Skeletal muscle tissue (tissue), 3 donors: ENCODE measurements at regions not wholly inside any gene's neighbourhood (a gene's known extent, or its start where the extent isn't known, plus 50 kb on each side); places are given as distances from the start of the nearest gene placed in this dataset.

Source experiments
- H3K27ac ChIP-seq: one replicate; pipeline ENCODE4 v1.7.0; 2013; ENCODE audit warnings: mild to moderate bottlenecking, low read depth, low read length, inconsistent platforms
- H3K27me3 ChIP-seq, 3 donors: one replicate each; pipeline ENCODE4 v1.7.0; 2013; ENCODE audit warnings: low read length in 3 of 3; ENCODE audit not compliant: control insufficient read depth in 3 of 3, insufficient read depth in 3 of 3
- H3K36me3 ChIP-seq, 3 donors: one replicate each; pipeline ENCODE4 v1.7.0; 2013; ENCODE audit warnings: low read length in 3 of 3; ENCODE audit not compliant: control insufficient read depth in 3 of 3, insufficient read depth in 3 of 3
- H3K4me1 ChIP-seq, 3 donors: one replicate each; pipeline ENCODE4 v1.7.0; 2013; ENCODE audit warnings: low read length in 3 of 3, mild to moderate bottlenecking in 3 of 3; ENCODE audit not compliant: control insufficient read depth in 3 of 3, insufficient read depth in 3 of 3
- H3K4me3 ChIP-seq, 3 donors: one replicate each; pipeline ENCODE4 v1.7.0; 2013; ENCODE audit warnings: low read length in 3 of 3
- H3K9ac ChIP-seq, 3 donors: one replicate each; pipeline ENCODE4 v1.7.0; 2013; ENCODE audit warnings: low read length in 3 of 3, mild to moderate bottlenecking in 3 of 3, moderate library complexity in 2 of 3, low read depth in 1 of 3
- H3K9me3 ChIP-seq, 3 donors: one replicate each; pipeline ENCODE4 v1.7.0; 2013; ENCODE audit warnings: low read length in 3 of 3; ENCODE audit not compliant: control insufficient read depth in 3 of 3
- donor health status: Osteomylitis.

- Histone ChIP-seq H3K9me3 (no peaks in the 10 kb centered on the region), H3K4me3 (no peak overlapping the region), H3K9ac (no peak overlapping the region), H3K27me3 (no peaks in the 10 kb centered on the region), H3K27ac (no peak overlapping the region), H3K4me1 (no peaks in the 10 kb centered on the region), H3K36me3 (no peaks in the 10 kb centered on the region)
These were observed 362.8 kb downstream of the INHBA start for GRCh38 chr7:41339913-41340676.

GRCh38 chr7:41336981-41337380, 365.9 kb downstream of the INHBA start:
- H3K36me3 ChIP-seq = no peaks in the 10 kb centered on the region
- H3K27ac ChIP-seq = no peak overlapping the region
- no peak overlapping the region for H3K9ac ChIP-seq
- no peak overlapping the region for H3K4me3 ChIP-seq
- no peaks in the 10 kb centered on the region for H3K27me3 ChIP-seq
- H3K9me3 ChIP-seq = peaks cover 0 to 3% (median 0%) of the 10 kb centered on the region in 3 donors
- H3K4me1 ChIP-seq = no peaks in the 10 kb centered on the region

GRCh38 chr7:41336455-41336952, 366.4 kb downstream of the INHBA start:
- Histone ChIP-seq H3K4me1 (no peaks in the 10 kb centered on the region), H3K27ac (no peak overlapping the region), H3K4me3 (no peak overlapping the region), H3K9ac (no peak overlapping the region), H3K36me3 (no peaks in the 10 kb centered on the region), H3K27me3 (no peaks in the 10 kb centered on the region), H3K9me3 (peaks cover 0 to 3% (median 0%) of the 10 kb centered on the region in 3 donors)

DNA sequence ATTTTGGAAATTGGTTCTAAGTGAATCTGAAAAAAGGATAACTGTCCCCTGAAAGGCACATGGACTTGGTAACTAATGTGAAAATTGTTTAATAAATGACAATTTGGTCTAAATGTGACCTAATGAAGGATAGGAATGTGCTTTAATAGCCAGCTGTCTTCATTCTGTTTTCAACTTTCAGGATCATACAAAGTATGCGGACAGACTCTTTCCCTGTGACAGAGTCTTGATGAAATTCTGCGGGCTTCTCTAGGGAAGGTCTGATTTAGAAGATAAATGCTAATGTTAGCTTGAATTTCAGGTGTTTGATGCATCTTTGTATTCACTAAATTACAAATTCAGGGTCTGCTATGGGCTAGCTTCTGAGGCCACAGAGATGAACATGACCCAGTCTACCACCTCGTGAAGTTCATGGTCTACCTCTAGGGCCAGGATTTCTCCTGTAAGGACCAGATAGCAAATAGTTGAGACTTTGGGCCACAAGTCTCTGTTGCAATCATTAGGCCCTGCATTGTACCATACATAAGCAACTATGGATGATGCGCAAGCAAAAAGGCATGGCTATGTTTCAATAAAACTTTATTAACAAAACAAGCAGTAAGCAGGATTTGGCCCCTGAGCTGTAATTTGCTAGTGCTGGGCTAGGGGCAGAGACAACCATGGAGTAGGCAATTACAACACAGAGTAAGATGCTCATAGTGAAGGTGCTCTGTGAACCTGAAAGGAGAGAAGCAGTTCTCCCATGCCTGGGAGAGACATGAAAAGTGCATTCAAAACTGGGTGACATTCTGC, 368.6 kb downstream of the INHBA start:
- no peak overlapping the region for H3K4me3 ChIP-seq
- no peak overlapping the region for H3K9ac ChIP-seq
- no peaks in the 10 kb centered on the region for H3K27me3 ChIP-seq
- H3K27ac ChIP-seq = no peak overlapping the region
- no peaks in the 10 kb centered on the region for H3K36me3 ChIP-seq
- H3K9me3 ChIP-seq = peaks cover 0 to 3% (median 0%) of the 10 kb centered on the region in 3 donors
- H3K4me1 ChIP-seq = no peaks in the 10 kb centered on the region

DNA sequence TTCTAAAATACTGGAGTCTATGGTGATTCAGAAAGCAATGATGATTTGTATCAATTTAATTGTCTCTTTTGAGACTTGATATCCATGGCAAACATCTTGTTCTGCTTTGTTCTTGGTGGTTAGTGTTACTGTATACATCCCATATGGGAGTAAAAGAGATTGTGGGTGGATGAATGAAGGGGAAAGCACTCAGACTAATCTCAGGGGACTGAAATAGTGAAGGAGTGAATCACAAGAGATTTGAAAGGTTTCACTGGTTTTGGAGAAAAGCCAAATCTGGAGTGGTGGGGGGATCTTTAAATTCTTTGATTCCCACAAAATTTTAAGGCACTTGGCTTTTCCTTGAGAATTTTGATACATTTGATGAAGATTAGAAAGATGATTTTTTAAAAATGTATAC, 369.4 kb downstream of the INHBA start:
- H3K36me3 ChIP-seq = no peaks in the 10 kb centered on the region
- no peak overlapping the region for H3K27ac ChIP-seq
- H3K27me3 ChIP-seq = no peaks in the 10 kb centered on the region
- no peak overlapping the region for H3K9ac ChIP-seq
- H3K4me3 ChIP-seq = no peak overlapping the region
- peaks cover 0 to 3% (median 0%) of the 10 kb centered on the region in 3 donors for H3K9me3 ChIP-seq
- H3K4me1 ChIP-seq = no peaks in the 10 kb centered on the region

GRCh38 chr7:41331194-41331593, 371.7 kb downstream of the INHBA start:
- no peak overlapping the region for H3K27ac ChIP-seq
- no peaks in the 10 kb centered on the region for H3K4me1 ChIP-seq
- no peak overlapping the region for H3K9ac ChIP-seq
- no peaks in the 10 kb centered on the region for H3K27me3 ChIP-seq
- H3K9me3 ChIP-seq = peaks cover 0 to 3% (median 0%) of the 10 kb centered on the region in 3 donors
- H3K4me3 ChIP-seq = no peak overlapping the region
- no peaks in the 10 kb centered on the region for H3K36me3 ChIP-seq

GRCh38 chr7:41328544-41328943, 374.3 kb downstream of the INHBA start:
- Histone ChIP-seq H3K4me1 (no peaks in the 10 kb centered on the region), H3K9ac (no peak overlapping the region), H3K9me3 (no peaks in the 10 kb centered on the region), H3K4me3 (no peak overlapping the region), H3K27me3 (no peaks in the 10 kb centered on the region), H3K36me3 (no peaks in the 10 kb centered on the region), H3K27ac (no peak overlapping the region)

DNA sequence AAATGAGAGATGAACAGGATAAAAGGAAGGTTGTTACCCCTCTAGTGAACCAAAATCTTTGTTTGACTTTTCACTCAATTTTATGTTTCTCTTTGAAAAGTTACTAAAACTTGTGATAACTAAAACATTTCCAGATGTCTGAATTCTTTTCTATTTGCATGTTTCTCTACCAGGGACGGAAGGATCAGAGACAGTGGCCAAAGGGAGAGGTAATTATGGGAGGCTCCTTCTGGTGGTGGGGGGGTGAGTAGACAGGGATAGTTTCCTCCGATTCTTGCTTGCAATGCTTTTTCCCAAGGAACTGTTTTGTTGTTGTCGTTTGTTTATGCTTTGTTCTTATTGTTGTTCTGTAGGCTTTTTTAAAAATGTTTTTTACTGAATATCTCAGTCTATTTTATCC, 374.8 kb downstream of the INHBA start:
- no peaks in the 10 kb centered on the region for H3K36me3 ChIP-seq
- no peaks in the 10 kb centered on the region for H3K4me1 ChIP-seq
- no peak overlapping the region for H3K9ac ChIP-seq
- H3K27me3 ChIP-seq = no peaks in the 10 kb centered on the region
- no peak overlapping the region for H3K4me3 ChIP-seq
- H3K27ac ChIP-seq = no peak overlapping the region
- no peaks in the 10 kb centered on the region for H3K9me3 ChIP-seq

- Histone ChIP-seq H3K9ac (no peak overlapping the region), H3K4me3 (no peak overlapping the region), H3K27me3 (no peaks in the 10 kb centered on the region), H3K36me3 (no peaks in the 10 kb centered on the region), H3K27ac (no peak overlapping the region), H3K4me1 (no peaks in the 10 kb centered on the region), H3K9me3 (no peaks in the 10 kb centered on the region)
These were observed 376.3 kb downstream of the INHBA start for GRCh38 chr7:41326616-41327015.

DNA sequence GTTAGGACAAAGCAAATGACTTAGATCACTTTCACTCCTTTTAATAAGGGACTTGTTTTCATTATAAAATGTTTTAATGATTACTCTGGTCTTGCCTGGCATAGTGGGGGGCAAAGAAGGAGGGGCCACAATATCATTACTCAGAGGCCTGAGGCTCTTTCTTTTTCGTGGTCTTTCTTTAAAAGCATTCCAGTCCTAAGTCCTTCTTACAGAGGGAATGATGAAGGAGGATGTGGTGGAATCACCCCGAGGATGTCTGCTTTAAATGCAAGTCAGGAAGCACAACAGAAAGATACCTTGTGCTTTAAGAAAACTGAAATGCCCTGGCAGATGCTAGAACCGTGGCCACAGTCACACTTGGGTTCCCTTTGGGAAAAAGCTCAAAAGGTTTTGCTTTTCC, 379.1 kb downstream of the INHBA start:
- no peak overlapping the region for H3K27ac ChIP-seq
- no peaks in the 10 kb centered on the region for H3K4me1 ChIP-seq
- no peaks in the 10 kb centered on the region for H3K27me3 ChIP-seq
- no peaks in the 10 kb centered on the region for H3K36me3 ChIP-seq
- no peaks in the 10 kb centered on the region for H3K9me3 ChIP-seq
- H3K4me3 ChIP-seq = no peak overlapping the region
- no peak overlapping the region for H3K9ac ChIP-seq
